ENCODE measurements at regions not wholly inside any gene's neighbourhood (a gene's known extent, or its start where the extent isn't known, plus 50 kb on each side); places are given as distances from the start of the nearest gene placed in this dataset.
"Not testable (repeated sequence)": the region's sequence is repeated elsewhere in the genome, so short reads cannot be mapped to it uniquely, and the experiment has no call there.

DNA sequence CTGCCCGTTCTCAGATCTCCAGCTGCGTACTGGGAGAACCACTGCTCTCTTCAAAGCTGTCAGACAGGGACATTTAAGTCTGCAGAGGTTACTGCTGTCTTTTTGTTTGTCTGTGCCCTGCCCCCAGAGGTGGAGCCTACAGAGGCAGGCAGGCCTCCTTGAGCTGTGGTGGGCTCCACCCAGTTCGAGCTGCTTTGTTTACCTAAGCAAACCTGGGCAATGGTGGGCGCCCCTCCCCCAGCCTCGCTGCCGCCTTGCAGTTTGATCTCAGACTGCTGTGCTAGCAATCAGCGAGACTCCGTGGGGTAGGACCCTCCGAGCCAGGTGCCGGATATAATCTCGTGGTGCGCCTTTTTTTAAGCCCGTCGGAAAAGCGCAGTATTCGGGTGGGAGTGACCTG lies 66.2 kb upstream of the GPR141 start:
- not testable (repeated sequence) for DNase-seq (ENCODE audit: low read depth in 2 of 2)

DNA sequence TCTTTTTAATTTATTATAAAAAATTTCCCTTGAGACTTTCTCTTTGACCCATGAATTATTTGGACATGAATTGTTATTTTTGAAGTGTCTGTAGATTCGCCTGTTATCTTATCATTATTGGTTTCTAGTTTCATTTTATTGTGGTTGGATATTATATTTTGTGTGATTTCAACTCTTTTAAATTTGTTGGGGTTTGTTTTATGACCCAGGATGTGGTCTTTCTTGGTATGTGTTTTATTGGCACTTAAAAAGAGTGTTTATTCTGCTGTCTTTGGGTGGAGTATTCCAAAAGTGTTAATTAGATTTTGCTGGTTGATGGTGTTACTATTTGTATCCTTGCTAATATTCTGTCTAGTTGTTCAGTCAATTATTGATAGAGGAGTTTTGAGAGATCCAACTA lies 50.5 kb upstream of the GPR141 start:
- no peak for DNase-seq (ENCODE audit: low read depth in 2 of 2)
